SHP77 (cell line): ENCODE measurements at regions not wholly inside any gene's neighbourhood (a gene's known extent, or its start where the extent isn't known, plus 50 kb on each side); places are given as distances from the start of the nearest gene placed in this dataset.

ENCODE experiments used
- DNase-seq, 2 experiments: peaks; one replicate each; lab custom pipeline; 2025; lab: John Stamatoyannopoulos, UW

DNA sequence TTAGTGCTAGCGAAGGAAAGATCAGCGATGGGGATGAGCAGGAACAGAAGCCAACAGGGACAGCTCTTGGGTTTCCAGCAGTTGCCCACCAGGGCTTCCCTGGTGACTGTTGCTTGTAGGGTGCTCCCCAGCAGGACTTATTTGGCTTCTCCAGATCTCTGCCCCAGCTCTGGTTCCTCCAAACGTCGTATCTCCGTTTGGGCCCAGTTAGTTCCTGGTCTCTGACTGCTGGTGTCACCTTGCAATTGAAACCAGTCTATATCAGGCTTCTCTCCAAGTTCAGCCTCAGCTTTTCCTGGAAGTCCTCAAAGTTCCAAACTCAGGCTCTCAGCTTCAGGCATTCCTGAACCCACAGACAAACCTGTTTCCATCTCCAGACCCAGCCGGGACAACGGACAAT, 70.8 kb upstream of the NXT1 start:
- no peak for DNase-seq

DNA sequence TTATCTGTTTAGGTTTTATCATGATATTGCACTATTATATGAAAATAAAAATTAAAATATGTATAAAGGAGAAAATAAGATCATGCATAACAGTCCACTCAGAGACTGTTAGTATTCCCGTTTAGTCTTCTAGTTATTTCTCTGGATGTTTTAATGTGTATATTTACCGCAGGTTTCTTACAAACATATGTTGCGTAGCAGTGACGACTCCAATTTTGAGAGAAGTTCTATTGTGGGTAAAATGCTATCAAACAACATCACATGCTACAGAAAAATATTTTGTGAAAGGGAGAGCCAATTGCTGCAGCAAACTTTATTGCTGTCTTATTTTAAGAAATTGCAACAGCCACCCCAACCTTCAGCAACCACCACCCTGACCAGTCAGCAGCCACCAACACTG, 72.4 kb upstream of the NXT1 start:
- DNase-seq: no peak

GRCh38 chr20:23277316-23277715, 73.3 kb upstream of the NXT1 start:
- DNase-seq: no peak

- DNase-seq: no peak
Observed at GRCh38 chr20:23273776-23274175, 76.8 kb upstream of the NXT1 start.

GRCh38 chr20:23272176-23273029, 78.2 kb upstream of the NXT1 start:
- DNase-seq: no peak

- no peak for DNase-seq
Observed at GRCh38 chr20:23270382-23270911, 80.1 kb upstream of the NXT1 start.

- DNase-seq: no peak
Observed at GRCh38 chr20:23269954-23270353, 80.6 kb upstream of the NXT1 start.

GRCh38 chr20:23268792-23269354, 81.7 kb upstream of the NXT1 start:
- DNase-seq: no peak

DNA sequence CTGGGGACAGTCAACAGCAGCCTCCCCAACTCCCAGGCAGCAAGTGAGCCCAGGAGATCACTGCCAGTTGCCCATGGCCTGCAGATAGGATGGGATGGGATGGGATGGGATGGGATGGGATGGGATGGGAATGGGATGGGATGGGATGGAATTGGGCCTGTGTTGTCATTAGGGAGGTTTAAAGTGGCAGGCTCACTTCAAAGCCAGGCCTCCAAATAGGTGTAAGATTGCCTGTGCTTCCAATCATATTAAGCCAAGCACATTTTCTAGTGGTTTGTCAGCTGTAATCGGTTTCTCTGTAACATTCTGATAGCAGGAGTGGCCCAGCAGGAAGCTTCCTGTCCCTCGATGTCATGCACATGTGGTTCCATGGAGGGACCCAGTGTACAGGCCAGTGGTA, 82.7 kb upstream of the NXT1 start:
- DNase-seq: no peak

DNA sequence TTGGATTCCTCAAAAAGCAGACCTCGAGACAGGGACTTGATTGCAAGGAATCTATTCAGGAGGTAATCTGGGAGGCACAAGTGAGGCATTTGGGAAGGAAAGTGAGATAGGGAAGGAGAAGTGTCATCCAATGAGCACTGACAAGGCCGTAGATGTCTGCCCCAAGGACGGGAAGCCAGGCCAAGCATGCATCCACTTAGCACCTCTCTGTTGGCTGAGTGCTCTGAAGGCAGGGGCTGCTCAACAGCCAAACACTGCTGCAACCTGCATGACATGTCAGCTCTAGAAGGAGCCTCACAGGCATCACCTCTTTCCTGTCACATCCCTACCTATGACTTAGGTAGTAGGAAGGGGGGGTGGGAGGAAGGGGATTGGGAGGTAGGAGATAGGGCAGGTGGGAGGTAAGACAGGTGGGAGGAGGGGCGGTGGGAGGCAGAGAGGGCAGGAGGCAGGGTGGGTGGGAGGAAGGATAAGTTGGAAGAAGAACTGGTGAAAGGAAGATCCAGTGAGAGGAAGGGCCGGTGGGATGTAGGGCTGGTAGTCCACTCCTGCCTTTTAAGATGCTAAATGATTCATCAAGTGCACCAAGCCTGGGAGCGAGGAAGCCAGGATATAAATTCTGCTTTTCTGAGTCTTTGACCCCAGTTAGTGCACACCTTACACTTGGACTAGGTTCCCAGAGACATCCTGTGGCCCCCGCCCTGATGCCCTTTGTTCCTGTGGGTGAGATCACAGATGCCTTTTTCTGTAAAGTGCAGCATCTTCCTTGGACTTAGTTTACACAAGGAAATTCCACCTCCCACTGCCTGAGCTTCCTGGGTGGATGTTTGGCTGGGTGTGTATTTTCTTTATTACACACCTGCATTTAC, 83.8 kb upstream of the NXT1 start:
- DNase-seq: no peak

GRCh38 chr20:23265226-23265625, 85.4 kb upstream of the NXT1 start:
- no peak for DNase-seq

GRCh38 chr20:23264545-23264944, 86.0 kb upstream of the NXT1 start:
- DNase-seq: no peak

DNA sequence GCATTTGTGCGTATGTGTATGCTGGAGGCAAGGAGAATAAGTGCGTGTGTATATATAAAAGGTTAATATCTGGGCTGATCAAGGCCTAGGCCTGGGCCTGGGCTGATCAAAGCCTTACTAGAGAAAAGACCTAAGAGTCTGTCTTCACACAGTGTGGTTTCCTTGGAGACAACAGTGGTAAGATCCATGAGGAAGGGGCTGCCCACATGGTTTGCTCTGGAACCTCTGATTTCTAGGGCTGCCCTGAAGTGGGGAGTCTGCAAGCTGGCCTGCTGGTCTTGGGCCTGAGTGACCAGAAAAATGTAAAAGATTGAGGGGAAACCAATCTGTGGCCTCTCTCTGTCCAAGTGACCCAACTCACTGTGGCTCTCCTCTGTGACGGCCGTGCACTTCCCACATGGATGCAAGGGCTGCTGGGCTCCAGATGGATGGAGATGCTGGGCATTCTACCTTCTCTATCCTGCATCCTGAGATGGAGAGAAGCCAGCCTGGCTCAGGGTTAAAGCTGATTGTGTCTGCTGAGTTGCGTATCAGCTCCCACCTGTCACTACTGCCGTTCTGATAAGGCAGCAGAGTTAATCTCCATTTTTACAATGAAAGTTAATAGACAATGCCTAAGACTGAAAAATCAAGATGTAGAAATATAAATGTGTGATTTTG, 90.3 kb upstream of the NXT1 start:
- no peak for DNase-seq

DNA sequence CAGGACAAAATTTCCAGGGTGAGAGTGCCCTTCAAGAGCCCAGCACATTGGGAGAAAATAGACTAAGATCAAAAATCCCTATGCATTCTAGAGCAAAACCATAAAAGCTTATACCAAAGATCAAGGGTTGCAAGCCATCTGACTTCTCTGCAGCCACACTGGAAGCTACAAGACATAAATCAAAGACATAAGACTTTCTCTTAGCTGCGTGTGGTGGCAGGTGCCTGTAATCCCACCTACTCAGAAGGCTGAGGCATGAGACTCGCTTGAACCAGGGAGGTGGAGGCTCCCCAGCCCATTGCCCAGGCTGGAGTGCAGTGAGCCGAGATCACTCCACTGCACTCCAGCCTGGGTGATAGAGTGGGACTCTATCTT, 91.9 kb upstream of the NXT1 start:
- no peak for DNase-seq

- no peak for DNase-seq
Observed at GRCh38 chr20:23257848-23258746, 92.5 kb upstream of the NXT1 start.

DNA sequence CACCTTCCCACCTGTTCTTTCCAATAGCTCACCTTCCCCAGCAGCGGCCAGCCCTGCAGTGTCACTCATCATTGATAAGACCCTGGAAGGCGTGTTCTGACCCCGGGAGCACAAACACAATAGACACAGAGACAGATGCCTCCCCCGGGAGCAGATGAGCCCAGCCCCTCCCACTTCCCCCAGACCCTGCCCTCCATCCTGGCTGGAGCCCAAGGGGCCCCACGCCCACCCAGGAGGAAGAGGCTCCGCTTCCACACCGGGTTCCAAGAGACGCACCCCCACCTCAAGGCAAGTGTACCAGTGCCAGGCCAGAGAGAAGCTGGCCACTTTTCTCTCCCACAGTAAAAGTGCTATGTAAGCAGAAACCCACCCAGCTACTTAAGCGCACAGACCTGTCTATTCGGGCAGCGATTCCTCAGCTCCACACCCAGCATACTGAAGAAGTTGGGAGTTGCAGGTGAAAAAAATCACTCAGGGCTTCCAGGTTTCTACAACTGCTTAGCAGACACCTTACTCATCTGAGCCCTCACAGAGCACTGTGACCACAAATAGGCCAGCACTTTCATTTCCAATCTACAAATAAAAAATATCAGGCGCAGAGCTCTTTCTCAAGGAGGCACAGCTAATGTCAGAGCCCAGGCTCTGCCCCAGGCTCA, 93.4 kb upstream of the NXT1 start:
- no peak for DNase-seq

DNA sequence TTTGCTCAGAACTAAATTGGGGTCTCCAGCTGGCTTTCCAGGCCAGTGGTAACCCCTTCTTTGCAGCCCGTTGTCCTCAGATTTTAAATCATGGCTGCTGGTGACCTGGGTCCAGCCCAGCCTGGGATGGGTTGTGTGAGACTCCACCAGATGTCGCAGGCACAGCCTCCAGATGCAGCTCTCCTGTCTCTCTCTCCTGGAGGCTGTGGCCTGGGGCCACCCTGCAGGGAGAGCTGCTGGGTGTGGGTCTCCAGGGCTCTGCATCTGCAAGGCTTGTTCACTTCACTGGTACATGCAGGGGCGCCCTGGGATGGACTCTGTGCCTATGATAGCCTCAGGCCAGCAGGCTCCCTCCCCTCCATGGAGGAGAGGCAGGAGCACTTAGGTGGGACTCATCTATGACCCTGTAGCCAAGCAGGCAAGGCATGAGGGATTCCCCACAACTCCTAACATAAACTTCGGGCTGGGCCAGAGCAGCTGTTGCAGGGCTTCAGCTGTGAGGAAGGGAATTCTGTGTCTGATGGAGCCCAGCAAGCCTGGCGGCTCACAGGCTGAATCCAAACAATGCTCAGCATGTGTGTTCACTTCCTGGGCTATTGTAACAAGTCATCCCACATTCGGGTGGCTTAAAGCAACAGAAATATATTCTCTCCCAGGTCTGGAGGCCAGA, 94.7 kb upstream of the NXT1 start:
- no peak for DNase-seq

DNA sequence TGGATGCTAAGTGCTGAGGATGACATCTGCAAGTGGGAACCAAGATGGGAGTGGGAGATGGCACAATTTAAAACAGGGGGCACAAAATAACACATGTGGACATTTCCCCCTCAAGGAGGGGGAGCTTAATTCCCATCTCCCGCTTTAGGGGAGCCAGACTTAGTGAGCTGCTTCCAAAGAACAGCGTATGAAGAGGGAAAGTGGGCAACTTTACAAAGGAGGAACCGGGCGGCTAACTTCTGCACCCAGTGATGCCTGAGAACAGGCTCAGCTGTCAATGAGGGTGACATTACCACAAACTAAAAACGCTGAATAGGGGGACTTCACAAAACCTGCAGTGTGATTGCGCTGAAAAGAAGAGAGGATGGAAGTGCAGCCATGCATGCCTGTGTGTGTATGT, 95.5 kb upstream of the NXT1 start:
- DNase-seq: no peak

GRCh38 chr20:23254505-23254904, 96.1 kb upstream of the NXT1 start:
- DNase-seq: no peak

DNA sequence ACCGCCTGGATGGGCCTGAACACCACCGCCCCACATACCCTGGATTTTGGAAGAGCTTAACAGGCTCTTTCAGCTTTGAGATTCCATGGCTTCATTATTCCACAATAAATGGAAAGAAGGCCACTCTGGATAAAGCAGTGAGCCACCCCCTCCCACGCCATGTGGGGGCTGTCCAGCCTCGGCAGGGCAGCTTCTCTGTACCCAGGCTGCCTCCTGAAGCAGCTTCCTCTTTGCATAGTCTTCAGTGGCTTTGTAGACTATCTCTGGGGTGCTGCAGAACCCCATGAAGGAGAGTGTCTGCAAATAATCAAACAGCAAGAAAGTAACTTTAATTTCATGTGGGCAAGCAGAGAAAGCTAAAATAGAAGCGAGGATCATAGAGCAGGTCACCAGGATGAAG, 96.6 kb upstream of the NXT1 start:
- DNase-seq: no peak
